NCI-H2081 (cell line): ENCODE measurements at regions not wholly inside any gene's neighbourhood (a gene's known extent, or its start where the extent isn't known, plus 50 kb on each side); places are given as distances from the start of the nearest gene placed in this dataset.
"Not testable (repeated sequence)": the region's sequence is repeated elsewhere in the genome, so short reads cannot be mapped to it uniquely, and the experiment has no call there.

Source experiments
- DNase-seq, 2 experiments: peaks; one replicate each; lab custom pipeline; 2025; lab: John Stamatoyannopoulos, UW

- DNase-seq, result no peak
These were observed 204.8 kb upstream of the SESN3 start for GRCh38 chr11:95435628-95436353.

GRCh38 chr11:95435192-95435591 is 204.2 kb upstream of the SESN3 start:
- no peak for DNase-seq

- DNase-seq, result no peak
These were observed 203.6 kb upstream of the SESN3 start for GRCh38 chr11:95434489-95435057.

GRCh38 chr11:95434009-95434408 is 203.0 kb upstream of the SESN3 start:
- DNase-seq, result no peak

- no peak for DNase-seq
These were observed 201.9 kb upstream of the SESN3 start for GRCh38 chr11:95432714-95433503.

GRCh38 chr11:95429376-95429907 is 198.4 kb upstream of the SESN3 start:
- no peak for DNase-seq

- DNase-seq, result no peak
These were observed 195.9 kb upstream of the SESN3 start for GRCh38 chr11:95426823-95427462.

GRCh38 chr11:95419915-95420314 is 188.9 kb upstream of the SESN3 start:
- no peak for DNase-seq

GRCh38 chr11:95418916-95419315 is 187.9 kb upstream of the SESN3 start:
- no peak for DNase-seq

- no peak for DNase-seq
These were observed 186.8 kb upstream of the SESN3 start for GRCh38 chr11:95417832-95418231.

GRCh38 chr11:95415837-95416304 is 184.9 kb upstream of the SESN3 start:
- DNase-seq, result no peak

- DNase-seq, result no peak
These were observed 183.2 kb upstream of the SESN3 start for GRCh38 chr11:95414217-95414616.

GRCh38 chr11:95413761-95414160 is 182.8 kb upstream of the SESN3 start:
- no peak for DNase-seq

GRCh38 chr11:95413021-95413420 is 182.0 kb upstream of the SESN3 start:
- no peak for DNase-seq

GRCh38 chr11:95412074-95412473 is 181.1 kb upstream of the SESN3 start:
- DNase-seq, result no peak

GRCh38 chr11:95410707-95411106 is 179.7 kb upstream of the SESN3 start:
- not testable (repeated sequence) for DNase-seq

GRCh38 chr11:95406271-95406670 is 175.3 kb upstream of the SESN3 start:
- no peak for DNase-seq

GRCh38 chr11:95404370-95404769 is 173.4 kb upstream of the SESN3 start:
- no peak for DNase-seq

- no peak for DNase-seq
These were observed 167.6 kb upstream of the SESN3 start for GRCh38 chr11:95398437-95399112.

- no peak for DNase-seq
These were observed 161.6 kb upstream of the SESN3 start for GRCh38 chr11:95392644-95393043.

GRCh38 chr11:95389427-95389826 is 158.4 kb upstream of the SESN3 start:
- no peak for DNase-seq

- DNase-seq, result no peak
These were observed 157.1 kb upstream of the SESN3 start for GRCh38 chr11:95388086-95388485.
